Caco-2 (cell line): ENCODE measurements at regions not wholly inside any gene's neighbourhood (a gene's known extent, or its start where the extent isn't known, plus 50 kb on each side); places are given as distances from the start of the nearest gene placed in this dataset.

Experiments used
- BruUV-seq: library from RNA; stranded (reverse); fragments of 400-500 nt; replicated peaks from 2 replicates; lab custom pipeline; 2021; lab: Mats Ljungman, UMichigan
- CTCF ChIA-PET: fragments of 300-600 bp; sonication (Branson Sonifier 250); formaldehyde crosslinking; loops from one replicate; lab custom pipeline; 2022; ENCODE audit warnings: antibody characterized with exemption; lab: Charles Lee
- POLR2A ChIA-PET: fragments of 300-600 bp; sonication (Branson Sonifier 250); formaldehyde crosslinking; loops from one replicate; lab custom pipeline; 2022; ENCODE audit warnings: antibody characterized with exemption; lab: Charles Lee
- DNase-seq, 2 experiments: peaks; one replicate each; pipeline versions ENCODE4 v3.0.0 to v3.0.0-alpha.2; 2020 to 2022
- H3K27me3 ChIP-seq: replicated peaks from 2 replicates; pipeline ENCODE4 v1.6.0; 2011; ENCODE audit warnings: low read length; ENCODE audit not compliant: control insufficient read depth, insufficient read depth
- H3K36me3 ChIP-seq: 2 replicates; pipeline ENCODE4 v1.5.1; 2011; ENCODE audit warnings: low read length; ENCODE audit not compliant: control insufficient read depth, insufficient read depth
- H3K4me1 ChIP-seq: fragments of 250-450 bp; sonication (Bioruptor Pico); 2 replicates; pipeline ENCODE4 v1.5.1; 2020; ENCODE audit warnings: mild to moderate bottlenecking
- H3K4me3 ChIP-seq: 2 replicates; pipeline ENCODE4 v1.5.1; 2011; ENCODE audit warnings: low read depth, mild to moderate bottlenecking, control low read depth, low read length
- H3K9me3 ChIP-seq: fragments of 250-450 bp; sonication (Bioruptor Pico); 2 replicates; pipeline ENCODE4 v1.5.1; 2020; ENCODE audit warnings: mild to moderate bottlenecking, moderate library complexity
- H3K27ac Mint-ChIP-seq: one replicate; pipeline ENCODE4 v1.8.0; 2022; ENCODE audit warnings: mixed read lengths; ENCODE audit not compliant: unreplicated experiment
- H3K27me3 Mint-ChIP-seq: one replicate; pipeline ENCODE4 v1.8.0; 2022; ENCODE audit warnings: mixed read lengths; ENCODE audit not compliant: insufficient read depth, unreplicated experiment
- H3K36me3 Mint-ChIP-seq: one replicate; pipeline ENCODE4 v1.8.0; 2022; ENCODE audit warnings: mild to moderate bottlenecking, mixed read lengths; ENCODE audit not compliant: insufficient read depth, unreplicated experiment
- H3K4me1 Mint-ChIP-seq: one replicate; pipeline ENCODE4 v1.8.0; 2022; ENCODE audit warnings: low read depth, mixed read lengths; ENCODE audit not compliant: unreplicated experiment
- H3K4me3 Mint-ChIP-seq: one replicate; pipeline ENCODE4 v1.8.0; 2022; ENCODE audit warnings: mild to moderate bottlenecking, moderate library complexity, mixed read lengths; ENCODE audit not compliant: unreplicated experiment
- H3K9me3 Mint-ChIP-seq: one replicate; pipeline ENCODE4 v1.8.0; 2022; ENCODE audit warnings: mixed read lengths; ENCODE audit not compliant: unreplicated experiment
- CTCF ChIP-seq, 2 experiments: fragments of 200-600 bp in 1 of 2; IDR thresholded peaks; 1 replicate in 1 of 2; 2 replicates in 1 of 2; pipeline versions ENCODE4 v1.5.1 to v1.8.0; 2011 to 2022; ENCODE audit warnings: antibody characterized with exemption in 1 of 2, control low read depth in 1 of 2, inconsistent platforms in 1 of 2, low read depth in 1 of 2, low read length in 1 of 2, mild to moderate bottlenecking in 1 of 2, moderate library complexity in 1 of 2; ENCODE audit not compliant: insufficient read depth in 1 of 2, severe bottlenecking in 1 of 2, unreplicated experiment in 1 of 2
- intact Hi-C: fragments of 100-400 bp; cut with micrococcal nuclease; formaldehyde crosslinking; loops from one replicate; pipeline ENCODE4 v1.10.0; 2022; ENCODE audit not compliant: unreplicated experiment

- intact Hi-C loops: no loop called here
- TF ChIP-seq CTCF (IDR thresholded peaks at IDR 0.05; ENCODE audit: insufficient read depth in 1 of 2, low read depth in 1 of 2, low read length in 1 of 2, severe bottlenecking in 1 of 2, unreplicated experiment in 1 of 2): no peak
- H3K9me3 Mint-ChIP-seq: no peaks in the 10 kb centered on the region
- no peaks in the 10 kb centered on the region for H3K4me1 Mint-ChIP-seq
- H3K27me3 ChIP-seq: no peaks in the 10 kb centered on the region
- H3K4me3 ChIP-seq: no peak overlapping the region
- H3K4me3 Mint-ChIP-seq: no peak overlapping the region
- POLR2A ChIA-PET: no interaction called here
- no peaks in the 10 kb centered on the region for H3K36me3 Mint-ChIP-seq
- no peaks in the 10 kb centered on the region for H3K36me3 ChIP-seq
- H3K27ac Mint-ChIP-seq: no peak overlapping the region
- BruUV-seq: no TSS peak
- H3K9me3 ChIP-seq: no peaks in the 10 kb centered on the region
- CTCF ChIA-PET: no interaction called here
- no peaks in the 10 kb centered on the region for H3K4me1 ChIP-seq
- DNase-seq: no peak
- H3K27me3 Mint-ChIP-seq: peaks cover 7% of the 10 kb centered on the region
These were observed 276.5 kb downstream of the EDEM1 start for GRCh38 chr3:5463991-5464390.

- H3K4me3 ChIP-seq: no peak overlapping the region
- no peaks in the 10 kb centered on the region for H3K27me3 ChIP-seq
- Mint-ChIP-seq H3K27ac (no peak overlapping the region), H3K4me1 (no peaks in the 10 kb centered on the region), H3K36me3 (no peaks in the 10 kb centered on the region), H3K9me3 (no peaks in the 10 kb centered on the region), H3K4me3 (no peak overlapping the region), H3K27me3 (peaks cover 7% of the 10 kb centered on the region)
- CTCF ChIA-PET: no interaction called here
- POLR2A ChIA-PET: no interaction called here
- DNase-seq: no peak
- H3K36me3 ChIP-seq: no peaks in the 10 kb centered on the region
- no peaks in the 10 kb centered on the region for H3K4me1 ChIP-seq
- no peak for TF ChIP-seq CTCF (IDR thresholded peaks at IDR 0.05; ENCODE audit: insufficient read depth in 1 of 2, low read depth in 1 of 2, low read length in 1 of 2, severe bottlenecking in 1 of 2, unreplicated experiment in 1 of 2)
- intact Hi-C loops: no loop called here
- H3K9me3 ChIP-seq: no peaks in the 10 kb centered on the region
- BruUV-seq: no TSS peak
These were observed 277.1 kb downstream of the EDEM1 start for GRCh38 chr3:5464649-5465048.

GRCh38 chr3:5465183-5465582 lies 277.7 kb downstream of the EDEM1 start:
- intact Hi-C loops: no loop called here
- Histone ChIP-seq H3K36me3 (no peaks in the 10 kb centered on the region), H3K4me1 (no peaks in the 10 kb centered on the region), H3K27me3 (no peaks in the 10 kb centered on the region), H3K9me3 (no peaks in the 10 kb centered on the region), H3K4me3 (no peak overlapping the region)
- H3K4me3 Mint-ChIP-seq: no peak overlapping the region
- CTCF ChIA-PET: no interaction called here
- no peaks in the 10 kb centered on the region for H3K9me3 Mint-ChIP-seq
- no TSS peak for BruUV-seq
- TF ChIP-seq CTCF (IDR thresholded peaks at IDR 0.05; ENCODE audit: insufficient read depth in 1 of 2, low read depth in 1 of 2, low read length in 1 of 2, severe bottlenecking in 1 of 2, unreplicated experiment in 1 of 2): no peak
- H3K27ac Mint-ChIP-seq: no peak overlapping the region
- no peaks in the 10 kb centered on the region for H3K4me1 Mint-ChIP-seq
- H3K36me3 Mint-ChIP-seq: no peaks in the 10 kb centered on the region
- POLR2A ChIA-PET: no interaction called here
- DNase-seq: no peak
- peaks cover 7% of the 10 kb centered on the region for H3K27me3 Mint-ChIP-seq
